Ectodermal cell (in vitro differentiated cells): ENCODE measurements at regions not wholly inside any gene's neighbourhood (a gene's known extent, or its start where the extent isn't known, plus 50 kb on each side); places are given as distances from the start of the nearest gene placed in this dataset.

Experiments
- H3K27ac ChIP-seq: 2 replicates; pipeline ENCODE4 v1.7.0; 2013; ENCODE audit warnings: mild to moderate bottlenecking, low read depth, low read length; ENCODE audit not compliant: insufficient read depth, poor library complexity, severe bottlenecking
- H3K27me3 ChIP-seq: 2 replicates; pipeline ENCODE4 v1.7.0; 2013; ENCODE audit warnings: mild to moderate bottlenecking, low read length; ENCODE audit not compliant: insufficient read depth, control insufficient read depth, poor library complexity, severe bottlenecking
- H3K36me3 ChIP-seq: one replicate; pipeline ENCODE4 v1.7.0; 2013; ENCODE audit warnings: low read length; ENCODE audit not compliant: control insufficient read depth, insufficient read depth
- H3K4me1 ChIP-seq: one replicate; pipeline ENCODE4 v1.7.0; 2013; ENCODE audit warnings: low read length; ENCODE audit not compliant: control insufficient read depth, insufficient read depth
- H3K4me3 ChIP-seq: 2 replicates; pipeline ENCODE4 v1.7.0; 2013; ENCODE audit warnings: low read depth, low read length, control low read depth; ENCODE audit not compliant: insufficient read depth
- H3K9me3 ChIP-seq: 2 replicates; pipeline ENCODE4 v1.7.0; 2013; ENCODE audit warnings: mild to moderate bottlenecking, low read length, moderate library complexity; ENCODE audit not compliant: control insufficient read depth
- WGBS, 2 experiments: methylation state at CpG; one replicate each; pipeline ENCODE4 v1.1.7; 2013; ENCODE audit warnings: missing lambda C conversion rate in 2 of 2; 5-methylcytosine and 5-hydroxymethylcytosine counted together

DNA sequence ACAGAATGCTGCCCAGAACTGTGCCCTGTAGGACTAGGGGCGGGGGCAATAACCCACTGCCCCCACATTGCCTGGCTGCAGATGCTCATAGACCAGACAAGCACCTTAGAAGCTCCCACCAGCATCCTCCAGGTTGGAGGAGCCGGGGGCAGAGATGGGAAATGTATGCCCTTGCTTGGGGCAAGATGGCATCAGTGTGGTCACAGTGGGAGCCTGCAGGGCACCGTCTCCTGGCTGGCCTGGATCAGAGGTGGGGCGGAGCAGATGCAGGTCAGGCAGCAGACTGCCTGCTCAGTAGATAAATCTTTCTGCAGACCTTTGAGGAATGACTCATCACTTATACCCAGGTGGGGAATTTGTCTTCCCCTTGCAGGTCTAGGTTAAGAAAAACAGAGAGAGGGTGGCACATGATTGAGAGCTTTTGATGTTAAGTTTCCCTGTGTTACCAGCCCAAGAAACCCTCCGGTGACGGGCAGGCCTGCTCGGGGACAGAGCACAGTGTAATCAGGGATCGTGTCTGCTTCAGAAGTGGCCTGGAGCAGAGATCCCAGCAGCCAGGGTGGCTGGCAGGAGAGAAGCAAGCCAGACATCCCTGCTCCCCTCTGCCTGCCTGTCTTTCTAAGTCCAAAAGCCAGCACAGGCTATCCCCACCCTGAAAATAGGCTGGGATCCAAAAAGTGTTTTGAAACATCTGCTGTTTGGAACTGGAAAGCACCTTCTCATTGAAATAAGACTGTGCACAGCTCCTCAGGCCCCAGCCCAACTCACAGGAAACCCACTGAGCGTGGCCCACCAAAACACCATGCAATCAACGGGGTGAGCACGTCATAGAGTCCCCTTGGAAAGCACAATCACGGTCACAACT lies 50.7 kb upstream of the RPL38 start:
- H3K4me3 ChIP-seq = no peak overlapping the region
- no peaks in the 10 kb centered on the region for H3K27me3 ChIP-seq
- WGBS, 2 experiments = 87% methylated on average over 12 of the region's 12 CpGs
- H3K27ac ChIP-seq = no peak overlapping the region
- H3K4me1 ChIP-seq = peaks cover 9% of the 10 kb centered on the region
- H3K36me3 ChIP-seq = no peaks in the 10 kb centered on the region
- no peaks in the 10 kb centered on the region for H3K9me3 ChIP-seq

DNA sequence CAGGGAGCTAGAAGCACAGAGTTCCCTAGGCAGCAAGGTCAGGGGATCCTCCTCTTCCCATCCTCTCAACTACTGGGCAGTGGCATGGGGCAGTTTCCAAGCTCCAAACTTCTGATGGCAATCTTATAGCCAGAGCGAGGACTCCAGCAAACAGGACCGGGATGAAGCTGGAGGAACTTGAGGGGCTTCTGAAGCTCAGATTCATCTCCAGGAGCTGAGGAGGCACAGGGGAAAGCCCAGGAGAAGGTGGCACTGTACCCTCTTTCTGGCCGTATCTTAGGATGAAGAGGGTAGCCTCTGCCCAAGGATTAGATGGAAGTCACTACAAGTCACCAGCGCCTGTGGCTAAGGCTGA lies 50.0 kb upstream of the RPL38 start:
- no peak overlapping the region for H3K27ac ChIP-seq
- no peak overlapping the region for H3K4me3 ChIP-seq
- 95 to 96% methylated on average over 4 of the region's 4 CpGs for WGBS, 2 experiments
- H3K9me3 ChIP-seq = no peaks in the 10 kb centered on the region
- H3K27me3 ChIP-seq = no peaks in the 10 kb centered on the region
- no peaks in the 10 kb centered on the region for H3K36me3 ChIP-seq
- peaks cover 9% of the 10 kb centered on the region for H3K4me1 ChIP-seq
